HG03442 (cell line): ENCODE measurements at regions not wholly inside any gene's neighbourhood (a gene's known extent, or its start where the extent isn't known, plus 50 kb on each side); places are given as distances from the start of the nearest gene placed in this dataset.

Experiments
- ATAC-seq: cut with Tn5 transposase; IDR thresholded peaks from one replicate; pipeline ENCODE4 v1.9.1; 2021; ENCODE audit warnings: mild to moderate bottlenecking, moderate library complexity; ENCODE audit not compliant: unreplicated experiment

DNA sequence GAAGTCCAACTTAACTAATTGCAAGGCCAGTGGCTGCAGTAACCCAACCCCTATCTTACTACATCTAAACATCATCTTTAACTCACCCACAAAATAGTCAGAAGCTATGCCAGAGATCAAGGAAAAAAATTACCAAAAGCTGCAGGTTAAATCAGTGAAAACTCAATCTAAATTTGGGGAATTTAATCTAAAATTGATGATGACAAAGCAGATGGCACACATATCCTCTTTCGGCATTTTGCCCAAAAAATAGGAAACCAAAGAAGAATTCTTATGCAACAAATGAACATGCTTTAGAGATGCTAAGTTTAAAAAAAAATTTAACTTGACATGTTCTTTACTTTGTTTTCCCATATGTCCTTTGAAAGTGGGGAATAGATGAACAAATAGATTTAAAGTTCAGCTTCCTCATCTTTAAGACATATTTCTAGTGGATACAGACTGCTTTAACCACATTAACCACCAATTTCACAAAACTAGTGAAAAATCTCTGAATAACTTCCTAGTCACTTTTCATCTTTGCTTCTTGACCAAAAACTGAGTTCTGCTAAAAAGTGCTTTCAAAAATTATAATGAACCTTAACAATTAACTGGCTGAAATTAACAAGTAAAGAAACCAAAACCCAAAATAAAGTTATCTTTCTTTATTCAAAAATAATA is 74.3 kb upstream of the CCDC150 start:
- no peak for ATAC-seq

- ATAC-seq: no peak
These were observed 73.5 kb upstream of the CCDC150 start for GRCh38 chr2:196565982-196566381.

GRCh38 chr2:196566961-196567666 is 72.4 kb upstream of the CCDC150 start:
- ATAC-seq: no peak

GRCh38 chr2:196568506-196568905 is 71.0 kb upstream of the CCDC150 start:
- no peak for ATAC-seq

GRCh38 chr2:196584903-196585302 is 54.6 kb upstream of the CCDC150 start:
- ATAC-seq: no peak

DNA sequence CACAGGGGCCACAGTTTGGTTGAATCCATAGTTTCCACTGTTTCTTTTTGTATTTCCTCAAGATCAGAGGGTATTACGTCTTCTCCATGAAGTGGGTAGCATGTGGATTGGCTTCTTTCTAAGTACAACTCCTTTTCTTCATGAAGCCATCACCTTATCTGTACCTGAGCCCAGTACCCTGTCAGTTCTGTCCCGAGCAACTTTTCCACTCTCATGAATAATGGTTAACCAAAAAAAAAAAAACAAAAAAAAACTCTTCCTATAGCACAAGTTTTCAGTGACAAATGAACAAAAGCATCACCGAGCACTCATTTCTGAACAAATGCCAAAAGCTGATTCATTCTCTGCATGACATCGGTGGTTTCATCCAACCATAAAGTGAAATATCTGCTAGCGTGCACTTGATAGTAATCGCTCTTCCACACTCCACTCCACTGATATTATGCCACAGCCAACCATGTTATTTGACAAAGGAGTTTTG is 53.0 kb upstream of the CCDC150 start:
- ATAC-seq: no peak

- ATAC-seq: no peak
These were observed 52.5 kb upstream of the CCDC150 start for GRCh38 chr2:196587056-196587455.

- ATAC-seq: no peak
These were observed 51.8 kb upstream of the CCDC150 start for GRCh38 chr2:196587739-196588138.

DNA sequence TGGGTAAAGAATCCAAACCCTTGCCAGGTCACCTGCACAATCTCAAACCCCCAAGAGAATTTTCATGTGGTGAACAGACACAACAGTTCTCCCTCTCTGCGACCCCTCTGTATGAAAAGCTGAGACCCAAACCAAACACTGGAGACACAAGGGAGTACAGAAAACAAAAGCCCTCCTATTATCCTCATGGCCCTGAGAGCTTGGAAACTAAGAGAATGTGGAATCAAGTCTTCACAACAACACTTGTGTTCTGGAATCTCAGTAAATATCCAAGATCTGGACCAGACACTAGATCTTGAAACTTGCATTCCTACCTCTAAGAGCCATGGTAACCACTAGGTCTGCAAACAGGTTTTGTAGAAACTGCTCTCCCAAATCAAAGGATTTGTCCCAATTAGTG is 50.1 kb upstream of the CCDC150 start:
- no peak for ATAC-seq
